ENCODE measurements at regions not wholly inside any gene's neighbourhood (a gene's known extent, or its start where the extent isn't known, plus 50 kb on each side); places are given as distances from the start of the nearest gene placed in this dataset.

GRCh38 chr14:37787879-37788494 is 192.6 kb downstream of the TTC6 start:
- in situ Hi-C loops (cut with HindIII; ENCODE audit: low sequenced_read_pairs) = no loop called here
- DNase-seq (ENCODE audit: low read depth, low spot score) = no peak
- no peak for TF ChIP-seq CTCF (IDR thresholded peaks at IDR 0.05; ENCODE audit: low read depth, low read length)
- no peak overlapping the region for H3K4me3 ChIP-seq (ENCODE audit: low read depth, low read length)

DNA sequence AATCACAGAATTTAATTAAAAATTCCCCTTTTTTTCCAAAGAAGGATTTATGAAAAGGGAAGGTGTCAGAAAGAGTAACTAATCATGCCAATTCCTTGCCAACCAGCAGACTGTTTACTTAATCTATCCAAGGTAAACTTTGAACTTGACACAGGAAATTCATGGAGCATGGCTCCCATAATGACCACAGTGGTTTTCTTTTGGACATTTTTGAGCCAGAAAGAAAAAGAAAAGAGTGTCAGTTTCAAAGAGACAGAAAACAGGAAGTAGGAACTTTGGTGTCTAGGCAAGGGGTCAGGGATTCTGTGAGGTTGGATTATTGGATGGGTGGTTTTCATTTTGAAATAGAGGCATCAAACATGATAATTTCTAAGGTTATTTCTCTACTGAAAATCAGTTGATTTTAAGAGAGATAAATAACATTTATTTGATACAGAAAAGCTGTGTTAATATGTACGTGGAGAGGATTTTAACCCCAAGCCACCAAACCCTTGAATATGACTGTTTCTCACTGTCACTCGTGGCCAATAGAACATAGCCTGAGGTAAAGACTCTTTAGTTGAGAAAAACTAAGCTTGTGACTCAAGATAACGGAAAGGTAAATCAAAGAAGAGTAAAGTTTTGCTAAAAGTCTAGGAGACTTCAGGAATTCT is 196.1 kb downstream of the TTC6 start:
- in situ Hi-C loops (cut with HindIII; ENCODE audit: low sequenced_read_pairs) = no loop called here
- DNase-seq (ENCODE audit: low read depth, low spot score) = no peak

GRCh38 chr14:37792124-37792523 is 196.7 kb downstream of the TTC6 start:
- DNase-seq (ENCODE audit: low read depth, low spot score) = no peak
- TF ChIP-seq CTCF (IDR thresholded peaks at IDR 0.05; ENCODE audit: low read depth, low read length) = no peak
- no peak overlapping the region for H3K4me3 ChIP-seq (ENCODE audit: low read depth, low read length)
- in situ Hi-C loops (cut with HindIII; ENCODE audit: low sequenced_read_pairs) = no loop called here

More for the DNA sequence above, 196.1 kb downstream of the TTC6 start:
- H3K4me3 ChIP-seq (ENCODE audit: low read depth, low read length) = no peak overlapping the region
- TF ChIP-seq CTCF (IDR thresholded peaks at IDR 0.05; ENCODE audit: low read depth, low read length) = no peak

- H3K4me3 ChIP-seq (ENCODE audit: low read depth, low read length) = no peak overlapping the region
- no peak for TF ChIP-seq CTCF (IDR thresholded peaks at IDR 0.05; ENCODE audit: low read depth, low read length)
- DNase-seq (ENCODE audit: low read depth, low spot score) = no peak
- in situ Hi-C loops (cut with HindIII; ENCODE audit: low sequenced_read_pairs) = no loop called here
Measured at GRCh38 chr14:37796703-37797416, 201.4 kb downstream of the TTC6 start.

- H3K4me3 ChIP-seq (ENCODE audit: low read depth, low read length) = no peak overlapping the region
- DNase-seq (ENCODE audit: low read depth, low spot score) = no peak
- in situ Hi-C loops (cut with HindIII; ENCODE audit: low sequenced_read_pairs) = no loop called here
- no peak for TF ChIP-seq CTCF (IDR thresholded peaks at IDR 0.05; ENCODE audit: low read depth, low read length)
Measured at GRCh38 chr14:37797675-37798074, 202.2 kb downstream of the TTC6 start.

- H3K4me3 ChIP-seq (ENCODE audit: low read depth, low read length) = no peak overlapping the region
Measured at GRCh38 chr14:37807722-37808121, 212.3 kb downstream of the TTC6 start.

More at GRCh38 chr14:37807722-37808121, 212.3 kb downstream of the TTC6 start:
- TF ChIP-seq CTCF (IDR thresholded peaks at IDR 0.05; ENCODE audit: low read depth, low read length) = no peak
- in situ Hi-C loops (cut with HindIII; ENCODE audit: low sequenced_read_pairs) = no loop called here
- DNase-seq (ENCODE audit: low read depth, low spot score) = no peak

All from astrocyte of the spinal cord (primary cell).